Pancreas (tissue), 10 donors: ENCODE measurements at regions not wholly inside any gene's neighbourhood (a gene's known extent, or its start where the extent isn't known, plus 50 kb on each side); places are given as distances from the start of the nearest gene placed in this dataset.

Experiments
- ATAC-seq, 4 donors: fragments of 200-7000 bp; cut with Tn5 transposase; one replicate each; pipeline versions ENCODE4 v1.8.0 to v1.9.1; 2020; ENCODE audit warnings: mild to moderate bottlenecking in 4 of 4, moderate library complexity in 4 of 4
- DNase-seq, 6 donors: peaks; one replicate each; pipeline ENCODE4 v3.0.0-alpha.2; 2020
- FAIRE-seq: peaks from 2 replicates; lab custom pipeline; 2012; peaks lifted over from hg19 to GRCh38; lab: Jason Lieb, UNC
- H3K27ac ChIP-seq, 4 donors: fragments of 200-600 bp; sonication (generic); 1 replicate in 3 of 4; 2 replicates in 1 of 4; pipeline versions ENCODE4 v1.5.0 to v1.8.0; 2020
- H3K27me3 ChIP-seq, 4 donors: fragments of 200-600 bp; one replicate each; pipeline ENCODE4 v1.8.0; 2021
- H3K36me3 ChIP-seq, 3 donors: fragments of 200-600 bp; sonication (generic) in 1 of 3; one replicate each; pipeline versions ENCODE4 v1.5.0 to v1.8.0; 2020 to 2021
- H3K4me1 ChIP-seq, 3 donors: fragments of 200-600 bp; one replicate each; pipeline ENCODE4 v1.8.0; 2021
- H3K4me3 ChIP-seq, 4 donors: fragments of 200-600 bp; sonication (generic) in 2 of 4; one replicate each; pipeline versions ENCODE4 v1.5.0 to v1.8.0; 2020 to 2021
- H3K9me3 ChIP-seq, 4 donors: fragments of 200-600 bp; one replicate each; pipeline ENCODE4 v1.8.0; 2021
- WGBS, 2 donors: extraction: QIAGEN DNeasy Blood & Tissue Kit; methylation state at CpG; one replicate each; pipeline ENCODE4 v1.1.7; 2013; 5-methylcytosine and 5-hydroxymethylcytosine counted together
- intact Hi-C, 3 donors: fragments of 100-400 bp; cut with DNase I; formaldehyde crosslinking; loops; one replicate each; pipeline versions ENCODE4 v1.11.1 to v1.14.2; 2022
- TF ChIP-seq, protein P1 (sequence below), 4 donors: fragments of 200-600 bp; sonication (generic) in 3 of 4; IDR thresholded peaks; one replicate each; pipeline versions ENCODE4 v1.5.0 to v1.8.0; 2021; ENCODE audit warnings: antibody characterized with exemption in 4 of 4
- donor health status: healthy with polysubstance abuse.
- donor health status: DM: no; HTN: no; CAD: no; lungs with moderate emphysema.
- donor health status: DM: no; HTN: no; CAD: no.
- donor health status: control.
- donor health status: control.
- donor health status: Bipolar disorder and iron deficiency.
- donor health status: DM: yes; HTN: yes; CAD: no.
- donor health status: DM: no; HTN: no; CAD: no.
- donor health status: DM: no; HTN: no; CAD: no.
- donor health status: DM: yes; HTN: yes; CAD: no.

- Histone ChIP-seq H3K27me3 (no peaks in the 10 kb centered on the region), H3K36me3 (no peaks in the 10 kb centered on the region), H3K4me1 (peaks cover 6 to 17% (median 14%) of the 10 kb centered on the region in 3 donors), H3K9me3 (no peaks in the 10 kb centered on the region), H3K4me3 (no peak overlapping the region), H3K27ac (no peak overlapping the region)
- no peak for ATAC-seq
- FAIRE-seq, result no peak
- DNase-seq, result no peak
- WGBS, 2 donors, result 68 to 69% methylated on average over 3 of the region's 3 CpGs
- TF ChIP-seq, protein P1, sequence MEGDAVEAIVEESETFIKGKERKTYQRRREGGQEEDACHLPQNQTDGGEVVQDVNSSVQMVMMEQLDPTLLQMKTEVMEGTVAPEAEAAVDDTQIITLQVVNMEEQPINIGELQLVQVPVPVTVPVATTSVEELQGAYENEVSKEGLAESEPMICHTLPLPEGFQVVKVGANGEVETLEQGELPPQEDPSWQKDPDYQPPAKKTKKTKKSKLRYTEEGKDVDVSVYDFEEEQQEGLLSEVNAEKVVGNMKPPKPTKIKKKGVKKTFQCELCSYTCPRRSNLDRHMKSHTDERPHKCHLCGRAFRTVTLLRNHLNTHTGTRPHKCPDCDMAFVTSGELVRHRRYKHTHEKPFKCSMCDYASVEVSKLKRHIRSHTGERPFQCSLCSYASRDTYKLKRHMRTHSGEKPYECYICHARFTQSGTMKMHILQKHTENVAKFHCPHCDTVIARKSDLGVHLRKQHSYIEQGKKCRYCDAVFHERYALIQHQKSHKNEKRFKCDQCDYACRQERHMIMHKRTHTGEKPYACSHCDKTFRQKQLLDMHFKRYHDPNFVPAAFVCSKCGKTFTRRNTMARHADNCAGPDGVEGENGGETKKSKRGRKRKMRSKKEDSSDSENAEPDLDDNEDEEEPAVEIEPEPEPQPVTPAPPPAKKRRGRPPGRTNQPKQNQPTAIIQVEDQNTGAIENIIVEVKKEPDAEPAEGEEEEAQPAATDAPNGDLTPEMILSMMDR (IDR thresholded peaks at IDR 0.05), result no peak
- intact Hi-C loops, result no loop called here
These were observed 263.1 kb upstream of the CHAC2 start for GRCh38 chr2:53504507-53504906.

- peak; percentile 58 to 77 (median 64) for ATAC-seq
- peak overlapping the region; percentile 13 to 80 (median 39) for H3K27ac ChIP-seq
- H3K4me3 ChIP-seq, result no peak overlapping the region
- intact Hi-C loops, result no loop called here
- no peaks in the 10 kb centered on the region for H3K36me3 ChIP-seq
- H3K27me3 ChIP-seq, result no peaks in the 10 kb centered on the region
- TF ChIP-seq, protein P1 (IDR thresholded peaks at IDR 0.05), result no peak
- peaks cover 24 to 38% (median 36%) of the 10 kb centered on the region in 3 donors for H3K4me1 ChIP-seq
- no peaks in the 10 kb centered on the region for H3K9me3 ChIP-seq
- DNase-seq, result peak in 5 of 6 donors; percentile 53 to 78 (median 69)
- FAIRE-seq, result no peak
- WGBS, 2 donors, result 28% methylated on average over 4 of the region's 4 CpGs
These were observed 267.4 kb upstream of the CHAC2 start for GRCh38 chr2:53500181-53500580.

GRCh38 chr2:53498210-53498609 is 269.4 kb upstream of the CHAC2 start:
- peak; percentile 88 to 91 (median 89) for ATAC-seq
- intact Hi-C loops, result no loop called here
- Histone ChIP-seq H3K36me3 (no peaks in the 10 kb centered on the region), H3K27ac (peak overlapping the region in 3 of 4 donors; percentile 53 to 80 (median 73)), H3K4me3 (no peak overlapping the region), H3K27me3 (no peaks in the 10 kb centered on the region), H3K4me1 (peaks cover 30 to 45% (median 43%) of the 10 kb centered on the region in 3 donors), H3K9me3 (no peaks in the 10 kb centered on the region)
- 38 to 39% methylated on average over 1 of the region's 1 CpG for WGBS, 2 donors
- FAIRE-seq, result no peak
- TF ChIP-seq, protein P1 (IDR thresholded peaks at IDR 0.05), result no peak
- DNase-seq, result peak in 3 of 6 donors; percentile 31 to 45 (median 39)

GRCh38 chr2:53497020-53497419 is 270.6 kb upstream of the CHAC2 start:
- Histone ChIP-seq H3K27ac (no peak overlapping the region), H3K4me1 (peaks cover 30 to 45% (median 43%) of the 10 kb centered on the region in 3 donors), H3K9me3 (no peaks in the 10 kb centered on the region), H3K4me3 (no peak overlapping the region), H3K27me3 (no peaks in the 10 kb centered on the region), H3K36me3 (no peaks in the 10 kb centered on the region)
- TF ChIP-seq, protein P1 (IDR thresholded peaks at IDR 0.05), result no peak
- ATAC-seq (no peak), FAIRE-seq (no peak), DNase-seq (no peak)
- intact Hi-C loops, result no loop called here
- WGBS, 2 donors, result 66 to 71% methylated on average over 1 of the region's 1 CpG

- no peak for FAIRE-seq
- intact Hi-C loops, result no loop called here
- ATAC-seq, result no peak
- Histone ChIP-seq H3K27ac (no peak overlapping the region), H3K27me3 (no peaks in the 10 kb centered on the region), H3K9me3 (no peaks in the 10 kb centered on the region), H3K4me3 (no peak overlapping the region), H3K4me1 (peaks cover 15 to 26% (median 17%) of the 10 kb centered on the region in 3 donors), H3K36me3 (no peaks in the 10 kb centered on the region)
- no peak for DNase-seq
- TF ChIP-seq, protein P1 (IDR thresholded peaks at IDR 0.05), result no peak
These were observed 274.4 kb upstream of the CHAC2 start for GRCh38 chr2:53493210-53493609.
